ENCODE measurements at regions not wholly inside any gene's neighbourhood (a gene's known extent, or its start where the extent isn't known, plus 50 kb on each side); places are given as distances from the start of the nearest gene placed in this dataset.

- no peaks in the 10 kb centered on the region for H3K9me1 ChIP-seq (ENCODE audit: control insufficient read depth, extremely low read depth, insufficient read depth, low read length)
- FAIRE-seq, result no peak
- TF ChIP-seq CTCF (optimal IDR thresholded peaks at IDR 0.05 in 1 of 3, IDR thresholded peaks at IDR 0.05 in 1 of 3, conservative IDR thresholded peaks at IDR 0.05 in 1 of 3; ENCODE audit: extremely low read depth in 1 of 3, insufficient read depth in 2 of 3, low read length in 3 of 3) (no peak), EZH2 (IDR thresholded peaks at IDR 0.05; ENCODE audit: low read length) (no peak)
Observed at GRCh38 chr7:19312416-19312815, 167.2 kb upstream of the FERD3L start.

GRCh38 chr7:19307554-19307953 is 162.3 kb upstream of the FERD3L start:
- no peak overlapping the region for H3K4me3 ChIP-seq (ENCODE audit: control insufficient read depth in 2 of 3, extremely low read depth in 1 of 3, insufficient read depth in 2 of 3, low read depth in 1 of 3, low read length in 3 of 3)
- no peak overlapping the region for H3K9ac ChIP-seq (ENCODE audit: control insufficient read depth, extremely low read depth, insufficient read depth, low read length)
- H3K9me3 ChIP-seq (ENCODE audit: control insufficient read depth, low read depth, low read length), result no peaks in the 10 kb centered on the region
- FAIRE-seq, result no peak
- no peaks in the 10 kb centered on the region for H3K27me3 ChIP-seq (ENCODE audit: control insufficient read depth, extremely low read depth, insufficient read depth, low read length)
- H3K4me2 ChIP-seq (ENCODE audit: control insufficient read depth, extremely low read depth, insufficient read depth, low read depth, low read length), result no peak overlapping the region
- no peak for TF ChIP-seq CTCF (optimal IDR thresholded peaks at IDR 0.05 in 1 of 3, IDR thresholded peaks at IDR 0.05 in 1 of 3, conservative IDR thresholded peaks at IDR 0.05 in 1 of 3; ENCODE audit: extremely low read depth in 1 of 3, insufficient read depth in 2 of 3, low read length in 3 of 3)
- no peak for TF ChIP-seq EZH2 (IDR thresholded peaks at IDR 0.05; ENCODE audit: low read length)
- H3K4me1 ChIP-seq (ENCODE audit: control insufficient read depth, extremely low read depth, insufficient read depth, low read length), result no peaks in the 10 kb centered on the region
- no peaks in the 10 kb centered on the region for H4K20me1 ChIP-seq (ENCODE audit: control insufficient read depth, extremely low read depth, insufficient read depth, low read length)
- H3K36me3 ChIP-seq (ENCODE audit: control insufficient read depth in 2 of 2, extremely low read depth in 1 of 2, insufficient read depth in 2 of 2, low read length in 2 of 2), result no peaks in the 10 kb centered on the region
- DNase-seq (ENCODE audit: low read depth, low spot score), result no peak
- dilution Hi-C loops (cut with MboI; ENCODE audit: extremely low pct_ligation_motif_present, low sequenced_read_pairs), result no loop called here
- no peaks in the 10 kb centered on the region for H3K9me1 ChIP-seq (ENCODE audit: control insufficient read depth, extremely low read depth, insufficient read depth, low read length)
- no peak overlapping the region for H2AFZ ChIP-seq (ENCODE audit: control insufficient read depth, low read length)
- H3K27ac ChIP-seq (ENCODE audit: control insufficient read depth, insufficient read depth, low read length), result no peak overlapping the region
- H3K79me2 ChIP-seq (ENCODE audit: control insufficient read depth, insufficient read depth, low read length), result no peaks in the 10 kb centered on the region

More at GRCh38 chr7:19312416-19312815, 167.2 kb upstream of the FERD3L start:
- Histone ChIP-seq H3K4me2 (ENCODE audit: control insufficient read depth, extremely low read depth, insufficient read depth, low read depth, low read length) (no peak overlapping the region), H3K27me3 (ENCODE audit: control insufficient read depth, extremely low read depth, insufficient read depth, low read length) (no peaks in the 10 kb centered on the region), H3K4me1 (ENCODE audit: control insufficient read depth, extremely low read depth, insufficient read depth, low read length) (no peaks in the 10 kb centered on the region), H3K9ac (ENCODE audit: control insufficient read depth, extremely low read depth, insufficient read depth, low read length) (no peak overlapping the region), H3K9me3 (ENCODE audit: control insufficient read depth, low read depth, low read length) (no peaks in the 10 kb centered on the region), H3K79me2 (ENCODE audit: control insufficient read depth, insufficient read depth, low read length) (no peaks in the 10 kb centered on the region), H3K36me3 (ENCODE audit: control insufficient read depth in 2 of 2, extremely low read depth in 1 of 2, insufficient read depth in 2 of 2, low read length in 2 of 2) (no peaks in the 10 kb centered on the region), H3K27ac (ENCODE audit: control insufficient read depth, insufficient read depth, low read length) (no peak overlapping the region), H3K4me3 (ENCODE audit: control insufficient read depth in 2 of 3, extremely low read depth in 1 of 3, insufficient read depth in 2 of 3, low read depth in 1 of 3, low read length in 3 of 3) (no peak overlapping the region), H4K20me1 (ENCODE audit: control insufficient read depth, extremely low read depth, insufficient read depth, low read length) (no peaks in the 10 kb centered on the region), H2AFZ (ENCODE audit: control insufficient read depth, low read length) (no peak overlapping the region)
- dilution Hi-C loops (cut with MboI; ENCODE audit: extremely low pct_ligation_motif_present, low sequenced_read_pairs), result no loop called here
- no peak for DNase-seq (ENCODE audit: low read depth, low spot score)
